Hepatocyte (in vitro differentiated cells): ENCODE measurements at regions not wholly inside any gene's neighbourhood (a gene's known extent, or its start where the extent isn't known, plus 50 kb on each side); places are given as distances from the start of the nearest gene placed in this dataset.

ENCODE experiments used
- DNase-seq: peaks from one replicate; pipeline ENCODE4 v3.0.0-alpha.2; 2016; ENCODE audit warnings: low spot score
- H2AFZ ChIP-seq: fragments of 200-600 bp; sonication (generic); 2 replicates; pipeline ENCODE4 v1.6.0; 2016; ENCODE audit warnings: antibody characterized with exemption, mild to moderate bottlenecking
- H3K27ac ChIP-seq: fragments of 200-600 bp; sonication (generic); 2 replicates; pipeline ENCODE4 v1.5.1; 2016; ENCODE audit warnings: mild to moderate bottlenecking
- H3K27me3 ChIP-seq: fragments of 200-600 bp; sonication (generic); 2 replicates; pipeline ENCODE4 v1.6.1; 2016
- H3K36me3 ChIP-seq: fragments of 200-600 bp; sonication (generic); replicated peaks from 2 replicates; pipeline ENCODE4 v1.5.1; 2016; ENCODE audit warnings: low read depth; ENCODE audit not compliant: insufficient read depth
- H3K4me1 ChIP-seq: fragments of 200-600 bp; sonication (generic); 2 replicates; pipeline ENCODE4 v1.5.1; 2016; ENCODE audit warnings: mild to moderate bottlenecking, moderate library complexity; ENCODE audit not compliant: insufficient read depth
- H3K4me2 ChIP-seq: fragments of 200-600 bp; sonication (generic); 2 replicates; pipeline ENCODE4 v1.6.0; 2016
- H3K4me3 ChIP-seq: fragments of 200-600 bp; sonication (generic); 2 replicates; pipeline ENCODE4 v1.5.1; 2016; ENCODE audit warnings: mild to moderate bottlenecking
- H3K79me2 ChIP-seq: fragments of 200-600 bp; sonication (generic); 2 replicates; pipeline ENCODE4 v1.6.0; 2017; ENCODE audit warnings: mild to moderate bottlenecking
- H3K9me2 ChIP-seq: fragments of 200-600 bp; sonication (generic); replicated peaks from 2 replicates; pipeline ENCODE4 v1.6.0; 2017; ENCODE audit warnings: mild to moderate bottlenecking; ENCODE audit not compliant: insufficient read depth
- H3K9me3 ChIP-seq: fragments of 200-600 bp; sonication (generic); 2 replicates; pipeline ENCODE4 v1.5.1; 2016; ENCODE audit warnings: low read depth, mild to moderate bottlenecking
- H4K20me1 ChIP-seq: fragments of 200-600 bp; sonication (generic); 2 replicates; pipeline ENCODE4 v1.6.0; 2016; ENCODE audit warnings: mild to moderate bottlenecking; ENCODE audit not compliant: insufficient read depth, poor library complexity, severe bottlenecking
- CTCF ChIP-seq: fragments of 200-600 bp; sonication (generic); IDR thresholded peaks from 2 replicates; pipeline ENCODE4 v1.5.1; 2016; ENCODE audit warnings: antibody characterized with exemption, mild to moderate bottlenecking; ENCODE audit not compliant: poor library complexity
- EZH2 ChIP-seq: fragments of 200-600 bp; sonication (generic); IDR thresholded peaks from 2 replicates; pipeline ENCODE4 v1.6.1; 2016; ENCODE audit warnings: antibody characterized with exemption, mild to moderate bottlenecking, borderline replicate concordance
- EZH2phosphoT487 ChIP-seq: fragments of 200-600 bp; sonication (generic); IDR thresholded peaks from one replicate; pipeline ENCODE4 v1.6.1; 2018; ENCODE audit warnings: antibody characterized with exemption, mild to moderate bottlenecking, low read depth, moderate library complexity; ENCODE audit not compliant: unreplicated experiment, severe bottlenecking
- WGBS: methylation state at CpG from one replicate; pipeline ENCODE4 v1.1.6; 2016; ENCODE audit warnings: low lambda C conversion rate; ENCODE audit errors: missing lambda C conversion rate; 5-methylcytosine and 5-hydroxymethylcytosine counted together

DNA sequence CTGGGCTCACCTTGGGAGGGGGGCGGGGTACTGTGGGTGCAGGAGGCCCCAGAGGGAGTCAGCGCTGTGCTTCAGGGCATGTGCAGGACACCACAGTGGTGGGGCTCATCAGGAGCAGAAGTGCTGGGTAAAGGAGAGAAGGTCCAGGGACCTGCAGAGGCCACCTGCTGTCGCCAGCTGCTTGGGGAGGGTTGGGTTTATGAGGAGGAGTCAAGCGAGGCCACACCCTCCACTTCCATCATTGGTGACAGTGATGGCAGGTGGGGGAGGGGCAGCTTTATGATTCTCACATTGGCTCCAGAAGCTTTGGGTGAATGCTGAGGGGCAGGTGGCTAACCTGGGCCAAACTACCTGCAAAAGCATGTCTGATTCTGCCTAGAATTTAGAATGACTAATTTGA, 392.6 kb downstream of the HRH4 start:
- no peaks in the 10 kb centered on the region for H3K9me3 ChIP-seq
- no peak overlapping the region for H3K4me2 ChIP-seq
- no peak overlapping the region for H3K27ac ChIP-seq
- TF ChIP-seq EZH2 = no peak
- no peak for TF ChIP-seq EZH2phosphoT487
- TF ChIP-seq CTCF = no peak
- H3K9me2 ChIP-seq = no peaks in the 10 kb centered on the region
- WGBS = 86% methylated on average over 4 of the region's 4 CpGs
- no peak for DNase-seq
- no peaks in the 10 kb centered on the region for H3K36me3 ChIP-seq
- no peaks in the 10 kb centered on the region for H3K79me2 ChIP-seq
- H3K27me3 ChIP-seq = peaks cover 4% of the 10 kb centered on the region
- no peak overlapping the region for H2AFZ ChIP-seq
- no peak overlapping the region for H3K4me3 ChIP-seq
- H4K20me1 ChIP-seq = no peaks in the 10 kb centered on the region
- no peaks in the 10 kb centered on the region for H3K4me1 ChIP-seq

GRCh38 chr18:24860978-24861680, 400.7 kb downstream of the HRH4 start:
- WGBS = 72% methylated on average over 10 of the region's 10 CpGs
- H3K27ac ChIP-seq = no peak overlapping the region
- H2AFZ ChIP-seq = no peak overlapping the region

DNA sequence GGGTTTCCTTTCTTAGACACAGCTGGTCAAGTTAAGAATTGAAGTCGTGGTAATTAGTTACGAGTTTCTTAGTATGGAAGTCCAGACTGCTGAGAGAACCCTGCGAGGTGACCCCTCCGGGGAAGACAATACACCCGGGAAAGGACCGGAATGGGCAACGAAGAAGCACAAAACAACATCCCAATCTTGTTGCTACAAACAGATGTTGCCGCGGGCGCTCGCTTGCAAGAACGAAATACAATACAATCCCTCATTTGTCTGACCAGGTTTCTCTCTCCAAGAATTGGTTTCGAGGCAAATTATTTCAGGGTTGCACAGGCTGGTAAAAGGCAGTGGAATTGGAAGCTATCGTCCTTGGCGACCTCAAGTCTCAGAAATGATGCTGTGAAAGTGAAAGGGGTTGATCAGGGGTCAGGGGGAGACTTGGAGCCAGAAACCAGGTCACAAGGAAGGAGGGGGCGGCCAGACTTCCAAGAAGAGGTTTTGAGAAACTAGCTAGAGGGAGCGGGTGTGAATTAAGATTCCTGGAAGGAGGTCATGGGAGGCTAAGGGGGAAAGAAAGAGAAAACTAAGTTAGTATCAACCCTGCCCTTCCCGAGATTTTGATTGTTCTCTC, 401.9 kb downstream of the HRH4 start:
- no peak for DNase-seq
- H2AFZ ChIP-seq = no peak overlapping the region

More at GRCh38 chr18:24860978-24861680, 400.7 kb downstream of the HRH4 start:
- TF ChIP-seq CTCF = no peak
- TF ChIP-seq EZH2 = no peak
- TF ChIP-seq EZH2phosphoT487 = no peak
- Histone ChIP-seq H3K4me3 (no peak overlapping the region), H3K27me3 (no peaks in the 10 kb centered on the region), H3K36me3 (no peaks in the 10 kb centered on the region), H3K4me1 (peaks cover 6% of the 10 kb centered on the region), H3K9me3 (no peaks in the 10 kb centered on the region), H3K9me2 (no peaks in the 10 kb centered on the region), H4K20me1 (no peaks in the 10 kb centered on the region), H3K79me2 (no peaks in the 10 kb centered on the region), H3K4me2 (no peak overlapping the region)
- no peak for DNase-seq

More for the DNA sequence above, 401.9 kb downstream of the HRH4 start:
- H3K27me3 ChIP-seq = no peaks in the 10 kb centered on the region
- no peaks in the 10 kb centered on the region for H3K9me2 ChIP-seq
- no peak overlapping the region for H3K4me3 ChIP-seq
- no peaks in the 10 kb centered on the region for H3K9me3 ChIP-seq
- no peaks in the 10 kb centered on the region for H3K36me3 ChIP-seq
- no peaks in the 10 kb centered on the region for H3K79me2 ChIP-seq
- peaks cover 6% of the 10 kb centered on the region for H3K4me1 ChIP-seq
- no peak overlapping the region for H3K4me2 ChIP-seq
- TF ChIP-seq CTCF = no peak
- no peak for TF ChIP-seq EZH2
- no peak for TF ChIP-seq EZH2phosphoT487
- no peaks in the 10 kb centered on the region for H4K20me1 ChIP-seq
- WGBS = 84% methylated on average over 18 of the region's 18 CpGs
- no peak overlapping the region for H3K27ac ChIP-seq
